ENCODE measurements at regions not wholly inside any gene's neighbourhood (a gene's known extent, or its start where the extent isn't known, plus 50 kb on each side); places are given as distances from the start of the nearest gene placed in this dataset.

DNA sequence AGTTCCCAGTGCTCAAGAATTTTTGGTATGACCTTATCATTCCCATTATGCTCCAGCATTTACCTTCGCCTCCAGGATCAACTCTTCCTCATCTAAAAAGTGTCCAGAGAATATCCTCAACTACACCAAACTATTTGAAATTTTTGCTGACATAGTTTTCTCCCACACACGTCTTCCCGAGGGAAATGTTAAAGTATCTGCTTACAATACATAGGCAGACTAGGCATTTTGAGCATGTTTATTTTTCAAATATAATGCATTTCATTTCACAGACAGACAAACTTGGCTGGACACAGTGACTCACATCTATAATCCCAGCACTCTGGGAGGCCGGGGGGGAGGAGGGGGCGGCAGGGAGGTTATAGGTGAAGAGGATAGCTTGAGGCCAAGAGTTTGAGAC, 177.1 kb upstream of the TRIM24 start:
- no peak overlapping the region for H3K4me3 ChIP-seq (ENCODE audit: low read depth, low read length)
- no peak for DNase-seq (ENCODE audit: low read depth)
- TF ChIP-seq, protein P1, sequence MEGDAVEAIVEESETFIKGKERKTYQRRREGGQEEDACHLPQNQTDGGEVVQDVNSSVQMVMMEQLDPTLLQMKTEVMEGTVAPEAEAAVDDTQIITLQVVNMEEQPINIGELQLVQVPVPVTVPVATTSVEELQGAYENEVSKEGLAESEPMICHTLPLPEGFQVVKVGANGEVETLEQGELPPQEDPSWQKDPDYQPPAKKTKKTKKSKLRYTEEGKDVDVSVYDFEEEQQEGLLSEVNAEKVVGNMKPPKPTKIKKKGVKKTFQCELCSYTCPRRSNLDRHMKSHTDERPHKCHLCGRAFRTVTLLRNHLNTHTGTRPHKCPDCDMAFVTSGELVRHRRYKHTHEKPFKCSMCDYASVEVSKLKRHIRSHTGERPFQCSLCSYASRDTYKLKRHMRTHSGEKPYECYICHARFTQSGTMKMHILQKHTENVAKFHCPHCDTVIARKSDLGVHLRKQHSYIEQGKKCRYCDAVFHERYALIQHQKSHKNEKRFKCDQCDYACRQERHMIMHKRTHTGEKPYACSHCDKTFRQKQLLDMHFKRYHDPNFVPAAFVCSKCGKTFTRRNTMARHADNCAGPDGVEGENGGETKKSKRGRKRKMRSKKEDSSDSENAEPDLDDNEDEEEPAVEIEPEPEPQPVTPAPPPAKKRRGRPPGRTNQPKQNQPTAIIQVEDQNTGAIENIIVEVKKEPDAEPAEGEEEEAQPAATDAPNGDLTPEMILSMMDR (conservative IDR thresholded peaks at IDR 0.05; ENCODE audit: low read depth, low read length) = no peak

GRCh38 chr7:138285129-138285528, 174.9 kb upstream of the TRIM24 start:
- H3K4me3 ChIP-seq (ENCODE audit: low read depth, low read length) = no peak overlapping the region
- DNase-seq (ENCODE audit: low read depth) = no peak
- TF ChIP-seq, protein P1 (conservative IDR thresholded peaks at IDR 0.05; ENCODE audit: low read depth, low read length) = no peak

DNA sequence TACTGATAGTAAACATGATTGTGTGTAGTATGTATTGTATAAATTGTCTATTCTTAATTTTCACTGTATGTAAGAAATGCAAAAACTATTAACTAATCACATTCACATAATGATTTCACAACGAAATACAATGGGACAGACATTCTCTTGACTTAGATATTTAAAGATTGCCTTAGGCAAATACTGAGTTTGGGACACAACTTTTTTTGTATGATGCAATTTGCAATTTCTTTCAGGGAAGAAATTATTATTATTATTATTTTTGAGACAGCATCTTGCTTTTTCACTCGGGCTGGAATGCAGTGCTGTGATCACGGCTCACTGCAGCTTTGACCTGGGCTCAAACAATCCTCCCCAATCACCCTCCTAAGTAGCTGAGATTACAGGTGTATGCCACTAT, 173.2 kb upstream of the TRIM24 start:
- TF ChIP-seq, protein P1 (conservative IDR thresholded peaks at IDR 0.05; ENCODE audit: low read depth, low read length) = no peak
- DNase-seq (ENCODE audit: low read depth) = no peak
- no peak overlapping the region for H3K4me3 ChIP-seq (ENCODE audit: low read depth, low read length)

DNA sequence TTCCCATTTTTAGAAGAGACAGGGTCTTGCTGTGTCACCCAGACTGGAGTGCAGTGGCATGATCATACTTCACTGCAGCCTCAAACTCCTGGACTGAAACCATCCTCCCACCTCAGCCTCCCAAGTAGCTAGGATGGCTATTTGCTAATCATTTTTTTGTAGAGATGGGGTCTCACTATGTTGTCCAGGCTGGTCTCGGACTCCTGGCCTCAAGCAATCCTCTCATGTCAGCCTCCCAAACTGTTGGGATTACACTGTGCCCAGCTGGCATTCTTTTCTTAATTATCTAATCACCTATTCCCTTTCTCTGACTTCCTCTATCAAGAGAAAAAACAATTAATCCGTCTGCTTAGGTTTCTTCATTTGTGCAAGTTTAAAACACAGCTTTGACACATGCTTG, 172.5 kb upstream of the TRIM24 start:
- H3K4me3 ChIP-seq (ENCODE audit: low read depth, low read length) = no peak overlapping the region
- no peak for DNase-seq (ENCODE audit: low read depth)
- TF ChIP-seq, protein P1 (conservative IDR thresholded peaks at IDR 0.05; ENCODE audit: low read depth, low read length) = no peak

DNA sequence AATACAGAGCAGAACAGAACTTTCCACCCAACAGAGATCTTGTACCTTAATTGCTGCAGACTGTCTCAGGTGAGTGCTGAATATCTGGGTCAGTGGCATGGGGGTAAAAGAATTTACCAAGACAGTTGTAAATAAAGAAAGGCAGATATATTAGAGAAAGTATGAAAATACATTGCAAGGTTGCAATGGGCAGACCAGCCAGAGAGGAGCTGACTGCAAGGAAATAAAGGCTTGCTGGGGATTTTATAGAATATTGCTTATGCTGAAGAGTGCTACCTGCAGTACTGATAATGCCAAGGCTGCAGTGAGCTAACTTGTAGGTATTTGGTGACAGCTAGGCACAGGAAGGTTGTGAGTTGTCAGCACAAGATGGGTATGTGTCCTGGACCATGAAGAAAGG, 171.0 kb upstream of the TRIM24 start:
- TF ChIP-seq, protein P1 (conservative IDR thresholded peaks at IDR 0.05; ENCODE audit: low read depth, low read length) = no peak
- no peak for DNase-seq (ENCODE audit: low read depth)
- H3K4me3 ChIP-seq (ENCODE audit: low read depth, low read length) = no peak overlapping the region

DNA sequence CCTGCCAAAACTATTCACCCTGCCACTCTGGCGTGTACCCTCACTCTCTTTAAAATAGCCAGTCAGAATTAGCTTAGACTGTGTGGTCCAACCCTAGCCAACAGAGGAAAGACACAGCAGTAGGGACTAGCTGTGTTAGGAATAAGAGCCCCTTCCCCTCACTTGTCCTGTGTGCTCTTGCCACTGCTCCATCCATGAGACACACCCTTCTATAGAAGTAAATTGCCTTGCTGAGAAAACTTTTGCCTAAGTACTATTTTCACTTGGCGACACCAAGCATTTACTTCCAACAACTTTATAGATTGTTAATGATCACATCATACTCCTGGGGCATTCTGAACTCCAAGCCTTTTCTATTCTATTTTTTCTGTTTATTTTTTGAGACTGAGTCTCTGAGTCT, 170.2 kb upstream of the TRIM24 start:
- H3K4me3 ChIP-seq (ENCODE audit: low read depth, low read length) = no peak overlapping the region
- no peak for DNase-seq (ENCODE audit: low read depth)
- TF ChIP-seq, protein P1 (conservative IDR thresholded peaks at IDR 0.05; ENCODE audit: low read depth, low read length) = no peak

- DNase-seq (ENCODE audit: low read depth) = no peak
- TF ChIP-seq, protein P1 (conservative IDR thresholded peaks at IDR 0.05; ENCODE audit: low read depth, low read length) = no peak
- no peak overlapping the region for H3K4me3 ChIP-seq (ENCODE audit: low read depth, low read length)
Measured at GRCh38 chr7:138292951-138293350, 167.1 kb upstream of the TRIM24 start.
